Large intestine (tissue), 3 donors: ENCODE measurements at regions not wholly inside any gene's neighbourhood (a gene's known extent, or its start where the extent isn't known, plus 50 kb on each side); places are given as distances from the start of the nearest gene placed in this dataset.
A peak's percentile ranks its signal among the peaks of the same experiment; 100 is the strongest.

ENCODE experiments used
- DNase-seq, 2 donors: peaks; one replicate each; pipeline versions ENCODE4 v3.0.0 to v3.0.0-alpha.2; 2013
- H3K27ac ChIP-seq: one replicate; pipeline ENCODE4 v1.5.1; 2013; ENCODE audit warnings: low read length
- H3K27me3 ChIP-seq: 2 replicates; pipeline ENCODE4 v1.6.1; 2013; ENCODE audit warnings: low read length; ENCODE audit not compliant: control insufficient read depth, insufficient read depth
- H3K36me3 ChIP-seq: 2 replicates; pipeline ENCODE4 v1.6.1; 2013; ENCODE audit warnings: low read length; ENCODE audit not compliant: control insufficient read depth, insufficient read depth
- H3K4me1 ChIP-seq: one replicate; pipeline ENCODE4 v1.6.1; 2013; ENCODE audit warnings: low read length; ENCODE audit not compliant: control insufficient read depth, insufficient read depth
- H3K4me3 ChIP-seq: one replicate; pipeline ENCODE4 v1.5.1; 2013; ENCODE audit warnings: low read length
- H3K9me3 ChIP-seq: one replicate; pipeline ENCODE4 v1.6.1; 2013; ENCODE audit warnings: mild to moderate bottlenecking, low read depth, low read length, moderate library complexity; ENCODE audit not compliant: control insufficient read depth
- whole genome bisulfite sequencing: methylation state at CpG from one replicate; pipeline ENCODE4 v1.1.5; 2013; ENCODE audit warnings: low lambda C conversion rate; ENCODE audit not compliant: insufficient coverage; 5-methylcytosine and 5-hydroxymethylcytosine counted together

GRCh38 chr18:22728481-22729105 is 204.5 kb upstream of the RBBP8 start:
- Histone ChIP-seq H3K27me3 (no peaks in the 10 kb centered on the region), H3K27ac (peak overlapping the region; percentile 86), H3K4me1 (peaks cover 29% of the 10 kb centered on the region), H3K9me3 (no peaks in the 10 kb centered on the region), H3K36me3 (no peaks in the 10 kb centered on the region), H3K4me3 (no peak overlapping the region)
- no peak for DNase-seq
- WGBS, result no CpG with 5 or more reads among the region's 1 CpG

- H3K4me3 ChIP-seq, result no peak overlapping the region
- no peaks in the 10 kb centered on the region for H3K36me3 ChIP-seq
- no peaks in the 10 kb centered on the region for H3K9me3 ChIP-seq
- no CpG with 5 or more reads among the region's 2 CpGs for WGBS
- peaks cover 21% of the 10 kb centered on the region for H3K4me1 ChIP-seq
- no peak overlapping the region for H3K27ac ChIP-seq
- no peaks in the 10 kb centered on the region for H3K27me3 ChIP-seq
- DNase-seq, result peak in 1 of 2 donors; percentile 30
Measured at GRCh38 chr18:22731398-22731797, 201.7 kb upstream of the RBBP8 start.

- Histone ChIP-seq H3K9me3 (no peaks in the 10 kb centered on the region), H3K4me3 (no peak overlapping the region), H3K36me3 (no peaks in the 10 kb centered on the region), H3K27me3 (no peaks in the 10 kb centered on the region), H3K4me1 (peaks cover 3% of the 10 kb centered on the region), H3K27ac (no peak overlapping the region)
- no CpG with 5 or more reads among the region's 4 CpGs for WGBS
- DNase-seq, result peak in 1 of 2 donors; percentile 32
Measured at GRCh38 chr18:22734105-22734661, 198.9 kb upstream of the RBBP8 start.

- H3K36me3 ChIP-seq, result no peaks in the 10 kb centered on the region
- no peak overlapping the region for H3K27ac ChIP-seq
- no peaks in the 10 kb centered on the region for H3K9me3 ChIP-seq
- H3K4me3 ChIP-seq, result no peak overlapping the region
- WGBS, result 100% methylated on average over 2 of the region's 7 CpGs
- no peak for DNase-seq
- no peaks in the 10 kb centered on the region for H3K4me1 ChIP-seq
- no peaks in the 10 kb centered on the region for H3K27me3 ChIP-seq
Measured at GRCh38 chr18:22734791-22735627, 198.1 kb upstream of the RBBP8 start.

GRCh38 chr18:22737054-22737453 is 196.1 kb upstream of the RBBP8 start:
- no peaks in the 10 kb centered on the region for H3K9me3 ChIP-seq
- no peak overlapping the region for H3K27ac ChIP-seq
- no peaks in the 10 kb centered on the region for H3K36me3 ChIP-seq
- no CpG with 5 or more reads among the region's 3 CpGs for WGBS
- H3K27me3 ChIP-seq, result no peaks in the 10 kb centered on the region
- H3K4me3 ChIP-seq, result no peak overlapping the region
- no peaks in the 10 kb centered on the region for H3K4me1 ChIP-seq
- DNase-seq, result no peak

GRCh38 chr18:22739061-22739642 is 194.0 kb upstream of the RBBP8 start:
- no peaks in the 10 kb centered on the region for H3K9me3 ChIP-seq
- no peak for DNase-seq
- no peaks in the 10 kb centered on the region for H3K27me3 ChIP-seq
- H3K27ac ChIP-seq, result no peak overlapping the region
- H3K36me3 ChIP-seq, result no peaks in the 10 kb centered on the region
- WGBS, result no CpG with 5 or more reads among the region's 2 CpGs
- no peaks in the 10 kb centered on the region for H3K4me1 ChIP-seq
- no peak overlapping the region for H3K4me3 ChIP-seq

- WGBS, result no CpG with 5 or more reads among the region's 4 CpGs
Measured at GRCh38 chr18:22739789-22740188, 193.3 kb upstream of the RBBP8 start.

GRCh38 chr18:22741318-22741717 is 191.8 kb upstream of the RBBP8 start:
- Histone ChIP-seq H3K4me1 (no peaks in the 10 kb centered on the region), H3K36me3 (no peaks in the 10 kb centered on the region), H3K9me3 (no peaks in the 10 kb centered on the region), H3K27ac (no peak overlapping the region), H3K4me3 (no peak overlapping the region), H3K27me3 (no peaks in the 10 kb centered on the region)
- DNase-seq, result no peak
- WGBS, result 89% methylated on average over 3 of the region's 3 CpGs

More at GRCh38 chr18:22739789-22740188, 193.3 kb upstream of the RBBP8 start:
- H3K4me1 ChIP-seq, result no peaks in the 10 kb centered on the region
- no peak overlapping the region for H3K27ac ChIP-seq
- no peaks in the 10 kb centered on the region for H3K36me3 ChIP-seq
- H3K9me3 ChIP-seq, result no peaks in the 10 kb centered on the region
- no peak for DNase-seq
- H3K4me3 ChIP-seq, result no peak overlapping the region
- H3K27me3 ChIP-seq, result no peaks in the 10 kb centered on the region

GRCh38 chr18:22742409-22742808 is 190.7 kb upstream of the RBBP8 start:
- H3K9me3 ChIP-seq, result no peaks in the 10 kb centered on the region
- no CpG with 5 or more reads among the region's 3 CpGs for WGBS
- H3K36me3 ChIP-seq, result no peaks in the 10 kb centered on the region
- DNase-seq, result no peak
- no peaks in the 10 kb centered on the region for H3K27me3 ChIP-seq
- H3K27ac ChIP-seq, result no peak overlapping the region
- H3K4me1 ChIP-seq, result no peaks in the 10 kb centered on the region
- no peak overlapping the region for H3K4me3 ChIP-seq

- H3K4me3 ChIP-seq, result no peak overlapping the region
- DNase-seq, result no peak
- H3K36me3 ChIP-seq, result no peaks in the 10 kb centered on the region
- 50% methylated on average over 1 of the region's 1 CpG for WGBS
- H3K4me1 ChIP-seq, result no peaks in the 10 kb centered on the region
- H3K9me3 ChIP-seq, result no peaks in the 10 kb centered on the region
- H3K27ac ChIP-seq, result no peak overlapping the region
- no peaks in the 10 kb centered on the region for H3K27me3 ChIP-seq
Measured at GRCh38 chr18:22745966-22746365, 187.2 kb upstream of the RBBP8 start.
